ENCODE measurements at regions not wholly inside any gene's neighbourhood (a gene's known extent, or its start where the extent isn't known, plus 50 kb on each side); places are given as distances from the start of the nearest gene placed in this dataset.

- no peak for DNase-seq
These were observed 532.7 kb upstream of the CDH8 start for GRCh38 chr16:62568926-62569325.

GRCh38 chr16:62565706-62566105 is 529.5 kb upstream of the CDH8 start:
- DNase-seq = no peak

- DNase-seq = no peak
These were observed 528.1 kb upstream of the CDH8 start for GRCh38 chr16:62564291-62564690.

GRCh38 chr16:62562121-62562520 is 525.9 kb upstream of the CDH8 start:
- DNase-seq = no peak

- no peak for DNase-seq
These were observed 513.6 kb upstream of the CDH8 start for GRCh38 chr16:62549875-62550274.

- DNase-seq = no peak
These were observed 511.9 kb upstream of the CDH8 start for GRCh38 chr16:62548095-62548494.

GRCh38 chr16:62546701-62547100 is 510.5 kb upstream of the CDH8 start:
- DNase-seq = no peak

- DNase-seq = no peak
These were observed 508.8 kb upstream of the CDH8 start for GRCh38 chr16:62545039-62545438.

GRCh38 chr16:62543516-62543915 is 507.3 kb upstream of the CDH8 start:
- no peak for DNase-seq

- no peak for DNase-seq
These were observed 503.4 kb upstream of the CDH8 start for GRCh38 chr16:62539657-62540056.

GRCh38 chr16:62530426-62530825 is 494.2 kb upstream of the CDH8 start:
- no peak for DNase-seq

GRCh38 chr16:62516001-62516400 is 479.8 kb upstream of the CDH8 start:
- no peak for DNase-seq

GRCh38 chr16:62503073-62503472 is 466.8 kb upstream of the CDH8 start:
- DNase-seq = no peak

- DNase-seq = no peak
These were observed 442.7 kb upstream of the CDH8 start for GRCh38 chr16:62478903-62479458.

GRCh38 chr16:62477796-62478195 is 441.6 kb upstream of the CDH8 start:
- no peak for DNase-seq

- no peak for DNase-seq
These were observed 439.3 kb upstream of the CDH8 start for GRCh38 chr16:62475573-62475972.

GRCh38 chr16:62462971-62463370 is 426.7 kb upstream of the CDH8 start:
- no peak for DNase-seq

- no peak for DNase-seq
These were observed 414.1 kb upstream of the CDH8 start for GRCh38 chr16:62450291-62450690.

- no peak for DNase-seq
These were observed 409.7 kb upstream of the CDH8 start for GRCh38 chr16:62445909-62446308.

GRCh38 chr16:62424206-62424605 is 388.0 kb upstream of the CDH8 start:
- no peak for DNase-seq

GRCh38 chr16:62408760-62409159 is 372.5 kb upstream of the CDH8 start:
- no peak for DNase-seq

- DNase-seq = no peak
These were observed 370.1 kb upstream of the CDH8 start for GRCh38 chr16:62406387-62406786.

- no peak for DNase-seq
These were observed 368.8 kb upstream of the CDH8 start for GRCh38 chr16:62404842-62405611.

GRCh38 chr16:62392698-62393097 is 356.5 kb upstream of the CDH8 start:
- no peak for DNase-seq

- no peak for DNase-seq
These were observed 355.7 kb upstream of the CDH8 start for GRCh38 chr16:62391940-62392339.

Measured in NCI-H2029 treated with DMSO at 0.1 percent for 48 hours (cell line).